LNCAP (cell line): ENCODE measurements at regions not wholly inside any gene's neighbourhood (a gene's known extent, or its start where the extent isn't known, plus 50 kb on each side); places are given as distances from the start of the nearest gene placed in this dataset.

Experiments
- TF ChIP-seq, protein P1 (sequence below): fragments of 450-650 bp; IDR thresholded peaks from 2 replicates; pipeline ENCODE4 v1.5.1; 2017; ENCODE audit warnings: mild to moderate bottlenecking

DNA sequence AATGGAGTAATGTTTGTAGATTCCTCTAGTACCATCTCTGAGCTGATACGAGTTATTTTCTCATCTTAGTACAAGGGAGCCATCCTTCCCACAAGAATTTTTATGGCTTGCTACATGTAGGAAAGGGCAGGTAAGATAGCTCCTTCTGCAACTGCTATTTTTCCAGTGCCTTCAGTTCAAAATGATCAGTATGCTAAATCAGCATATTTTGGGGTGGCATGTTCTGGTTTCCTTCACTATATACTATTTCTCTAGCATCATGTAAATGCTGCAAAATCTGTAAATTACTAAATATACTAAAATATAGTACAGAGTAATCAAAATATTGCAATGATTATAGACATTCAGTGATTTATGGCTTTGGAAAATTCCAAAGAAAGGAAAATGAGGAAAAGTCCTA, 1230.0 kb upstream of the CHAC2 start:
- TF ChIP-seq, protein P1, sequence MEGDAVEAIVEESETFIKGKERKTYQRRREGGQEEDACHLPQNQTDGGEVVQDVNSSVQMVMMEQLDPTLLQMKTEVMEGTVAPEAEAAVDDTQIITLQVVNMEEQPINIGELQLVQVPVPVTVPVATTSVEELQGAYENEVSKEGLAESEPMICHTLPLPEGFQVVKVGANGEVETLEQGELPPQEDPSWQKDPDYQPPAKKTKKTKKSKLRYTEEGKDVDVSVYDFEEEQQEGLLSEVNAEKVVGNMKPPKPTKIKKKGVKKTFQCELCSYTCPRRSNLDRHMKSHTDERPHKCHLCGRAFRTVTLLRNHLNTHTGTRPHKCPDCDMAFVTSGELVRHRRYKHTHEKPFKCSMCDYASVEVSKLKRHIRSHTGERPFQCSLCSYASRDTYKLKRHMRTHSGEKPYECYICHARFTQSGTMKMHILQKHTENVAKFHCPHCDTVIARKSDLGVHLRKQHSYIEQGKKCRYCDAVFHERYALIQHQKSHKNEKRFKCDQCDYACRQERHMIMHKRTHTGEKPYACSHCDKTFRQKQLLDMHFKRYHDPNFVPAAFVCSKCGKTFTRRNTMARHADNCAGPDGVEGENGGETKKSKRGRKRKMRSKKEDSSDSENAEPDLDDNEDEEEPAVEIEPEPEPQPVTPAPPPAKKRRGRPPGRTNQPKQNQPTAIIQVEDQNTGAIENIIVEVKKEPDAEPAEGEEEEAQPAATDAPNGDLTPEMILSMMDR: no peak

DNA sequence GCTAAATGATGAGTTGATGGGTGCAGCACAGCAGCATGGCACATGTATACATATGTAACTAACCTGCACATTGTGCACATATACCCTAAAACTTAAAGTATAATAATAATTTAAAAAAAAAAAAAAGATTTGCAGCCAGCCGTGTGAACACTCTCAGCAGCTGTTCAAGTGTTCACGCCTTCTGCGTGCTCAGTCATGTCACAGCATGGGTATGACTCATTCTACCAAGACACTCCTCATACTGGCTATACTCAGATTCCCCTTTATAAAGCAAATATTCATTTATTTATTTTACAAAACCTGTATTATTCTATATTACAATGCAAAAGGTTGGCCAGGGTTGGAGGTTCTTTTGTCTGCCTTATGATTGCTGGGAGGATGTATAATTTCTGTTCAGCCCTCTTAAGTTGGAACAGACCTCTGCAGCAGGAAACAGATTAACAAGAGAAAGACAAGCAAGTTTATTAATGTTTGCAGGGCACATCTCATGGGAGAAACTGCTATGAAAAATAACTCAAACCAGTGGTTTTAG, 1230.6 kb upstream of the CHAC2 start:
- TF ChIP-seq, protein P1: no peak

DNA sequence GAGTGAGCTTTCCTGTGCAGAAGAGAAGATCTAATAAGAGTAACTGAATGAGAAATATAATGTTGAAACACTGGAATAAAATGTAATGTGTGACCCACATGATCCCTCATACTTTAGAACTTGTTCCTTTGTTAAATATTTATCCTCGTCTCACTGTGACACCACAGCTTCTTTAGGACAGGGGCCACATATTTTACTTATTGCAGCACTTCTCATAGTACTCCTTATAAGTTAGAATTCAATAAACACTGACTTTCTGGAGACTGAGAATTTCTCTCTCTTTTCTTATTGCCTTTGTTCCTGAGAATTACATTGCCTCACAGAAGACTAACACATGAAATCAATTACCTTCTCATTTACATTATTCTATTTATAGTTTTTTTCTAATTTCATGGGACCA, 1234.6 kb upstream of the CHAC2 start:
- TF ChIP-seq, protein P1: no peak

DNA sequence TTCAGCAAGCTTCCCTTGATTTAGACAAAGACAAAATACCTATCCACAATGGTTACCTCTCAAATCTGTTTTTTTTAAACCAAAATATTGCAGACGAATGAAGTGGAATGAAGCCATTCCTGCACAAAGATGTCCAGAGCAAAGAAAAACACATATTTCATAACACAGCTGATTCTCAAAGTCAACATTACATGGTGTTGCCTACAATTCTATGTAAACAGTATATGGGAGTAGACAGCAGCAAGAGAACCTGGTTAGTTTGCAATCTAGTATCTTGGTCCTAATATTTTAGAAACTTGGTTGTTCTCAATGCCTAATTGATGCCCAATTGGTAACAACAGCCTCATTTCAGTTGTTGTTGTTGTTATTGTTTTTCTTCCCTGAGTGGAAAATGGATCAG, 1240.9 kb upstream of the CHAC2 start:
- TF ChIP-seq, protein P1: no peak

DNA sequence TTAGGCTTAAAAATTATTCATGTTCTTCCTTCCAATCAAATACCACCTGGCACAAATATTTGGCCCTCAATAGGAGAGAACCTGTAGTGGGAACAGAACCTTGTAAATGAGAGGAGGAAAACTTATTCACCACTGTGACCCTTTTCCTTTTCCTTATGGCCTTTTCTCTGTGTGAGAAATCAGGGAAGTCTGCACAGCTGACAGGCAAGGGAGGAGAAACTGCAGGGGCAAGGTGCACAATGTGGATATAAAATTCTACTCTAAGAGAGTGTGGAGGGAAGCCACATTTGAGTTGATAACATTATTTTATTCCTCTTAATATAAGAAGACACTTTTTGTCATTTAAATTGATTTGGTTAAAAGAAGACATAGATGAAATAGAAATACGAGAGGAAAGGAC, 1247.0 kb upstream of the CHAC2 start:
- TF ChIP-seq, protein P1: no peak

DNA sequence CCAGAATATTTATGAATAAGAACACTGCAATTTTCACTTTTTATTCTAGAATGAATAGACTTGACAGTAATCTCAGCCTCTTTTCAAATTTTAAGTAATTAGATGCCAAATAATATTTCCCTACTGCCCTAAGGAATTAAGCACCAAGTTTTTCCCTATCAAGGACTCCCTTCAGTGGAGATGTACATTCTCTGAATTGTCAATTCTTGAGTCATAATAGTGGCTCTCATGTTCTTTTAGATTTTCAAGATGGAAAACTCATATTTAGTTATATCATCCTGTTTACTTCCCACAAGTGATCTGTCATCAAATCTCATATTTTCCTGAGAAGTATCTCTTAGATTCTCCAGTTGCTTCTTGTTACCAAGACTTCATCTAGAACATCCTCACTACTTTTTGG, 1248.9 kb upstream of the CHAC2 start:
- TF ChIP-seq, protein P1: no peak

DNA sequence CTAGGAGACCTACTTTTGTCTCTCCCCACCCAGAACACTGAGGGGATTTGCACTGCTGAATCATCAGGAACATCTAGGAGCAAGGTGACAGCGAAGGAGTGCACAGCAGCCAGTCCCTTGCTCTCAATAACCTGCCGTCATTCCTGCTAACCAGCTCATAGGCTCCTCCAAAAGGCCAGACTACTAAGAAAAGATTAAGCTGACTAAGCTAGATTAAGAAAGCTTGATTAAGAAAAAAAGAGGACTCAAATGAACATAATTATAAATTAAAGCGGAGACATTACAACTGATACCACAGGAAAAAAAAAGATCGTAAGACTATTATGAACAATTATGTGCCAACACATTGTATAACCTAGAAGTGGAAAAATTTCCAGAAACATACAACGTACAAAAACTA, 1254.8 kb upstream of the CHAC2 start:
- TF ChIP-seq, protein P1: no peak

DNA sequence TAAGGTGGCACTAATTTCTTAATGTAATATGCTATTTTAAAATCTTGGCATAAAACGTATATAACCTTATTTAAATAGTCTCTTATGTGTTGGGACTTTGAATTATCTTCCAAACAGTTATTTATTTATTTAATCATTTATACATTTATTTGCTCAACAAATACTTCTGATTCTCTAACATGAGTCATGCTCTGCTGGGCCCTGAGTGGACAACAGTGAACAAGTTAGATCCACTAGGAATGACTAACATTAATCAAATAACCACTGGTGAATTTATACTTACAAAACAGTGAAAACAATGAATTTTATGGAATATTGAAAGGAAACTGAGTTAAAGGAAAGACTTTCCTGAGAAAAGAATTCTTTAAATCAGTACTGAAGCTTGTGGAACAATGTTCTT, 1257.2 kb upstream of the CHAC2 start:
- TF ChIP-seq, protein P1: no peak
